Progenitor cell of endocrine pancreas (in vitro differentiated cells): ENCODE measurements at regions not wholly inside any gene's neighbourhood (a gene's known extent, or its start where the extent isn't known, plus 50 kb on each side); places are given as distances from the start of the nearest gene placed in this dataset.

Experiments
- DNase-seq: peaks from one replicate; pipeline ENCODE4 v3.0.0; 2021; ENCODE audit warnings: low spot score; ENCODE audit not compliant: unreplicated experiment
- H3K27ac Mint-ChIP-seq: 2 replicates; pipeline ENCODE4 v1.8.0; 2021; ENCODE audit warnings: mild to moderate bottlenecking, moderate library complexity, mixed read lengths
- H3K27me3 Mint-ChIP-seq: 2 replicates; pipeline ENCODE4 v1.8.0; 2021; ENCODE audit warnings: mixed read lengths
- H3K36me3 Mint-ChIP-seq: 2 replicates; pipeline ENCODE4 v1.8.0; 2022; ENCODE audit warnings: mixed read lengths; ENCODE audit not compliant: insufficient read depth
- H3K4me1 Mint-ChIP-seq: 2 replicates; pipeline ENCODE4 v1.8.0; 2021; ENCODE audit warnings: low read depth, mixed read lengths
- H3K4me3 Mint-ChIP-seq: 2 replicates; pipeline ENCODE4 v1.8.0; 2021; ENCODE audit warnings: low read depth, mild to moderate bottlenecking, moderate library complexity, mixed read lengths
- H3K9me3 Mint-ChIP-seq: 2 replicates; pipeline ENCODE4 v1.8.0; 2021; ENCODE audit warnings: low read depth, mixed read lengths
- TF ChIP-seq, protein P1 (sequence below): fragments of 200-600 bp; sonication (generic); IDR thresholded peaks from one replicate; pipeline ENCODE4 v1.5.0; 2021; ENCODE audit warnings: antibody characterized with exemption, mild to moderate bottlenecking; ENCODE audit not compliant: unreplicated experiment

DNA sequence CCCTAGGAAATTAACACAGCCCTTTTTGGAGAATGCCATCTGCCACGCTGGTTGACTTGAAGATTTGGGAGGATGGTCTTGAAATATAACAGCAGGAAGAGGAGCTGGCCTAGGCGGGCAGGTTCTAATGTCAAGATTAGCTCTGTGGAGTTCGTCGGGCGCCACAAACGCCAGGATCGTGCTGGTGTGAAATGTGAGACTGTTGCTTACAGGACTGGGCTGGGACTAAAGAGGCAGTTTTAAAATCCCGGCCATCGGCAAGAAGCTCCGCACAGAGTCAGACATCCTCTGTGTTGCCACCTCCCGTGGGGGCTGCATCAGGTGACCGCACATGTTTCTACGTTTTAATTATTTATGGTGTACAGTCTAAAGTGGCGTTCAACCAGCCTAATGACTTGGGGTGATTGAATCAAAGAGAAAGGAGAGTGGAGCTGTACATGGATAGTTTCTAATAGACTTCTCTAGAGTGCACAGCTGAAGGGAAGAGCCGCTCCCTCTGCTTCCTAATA is 99.4 kb upstream of the BCL11A start:
- Mint-ChIP-seq H3K4me1 (peaks cover 6% of the 10 kb centered on the region), H3K36me3 (no peaks in the 10 kb centered on the region), H3K9me3 (no peaks in the 10 kb centered on the region), H3K4me3 (no peak overlapping the region), H3K27me3 (peaks cover 16% of the 10 kb centered on the region), H3K27ac (no peak overlapping the region)
- TF ChIP-seq, protein P1, sequence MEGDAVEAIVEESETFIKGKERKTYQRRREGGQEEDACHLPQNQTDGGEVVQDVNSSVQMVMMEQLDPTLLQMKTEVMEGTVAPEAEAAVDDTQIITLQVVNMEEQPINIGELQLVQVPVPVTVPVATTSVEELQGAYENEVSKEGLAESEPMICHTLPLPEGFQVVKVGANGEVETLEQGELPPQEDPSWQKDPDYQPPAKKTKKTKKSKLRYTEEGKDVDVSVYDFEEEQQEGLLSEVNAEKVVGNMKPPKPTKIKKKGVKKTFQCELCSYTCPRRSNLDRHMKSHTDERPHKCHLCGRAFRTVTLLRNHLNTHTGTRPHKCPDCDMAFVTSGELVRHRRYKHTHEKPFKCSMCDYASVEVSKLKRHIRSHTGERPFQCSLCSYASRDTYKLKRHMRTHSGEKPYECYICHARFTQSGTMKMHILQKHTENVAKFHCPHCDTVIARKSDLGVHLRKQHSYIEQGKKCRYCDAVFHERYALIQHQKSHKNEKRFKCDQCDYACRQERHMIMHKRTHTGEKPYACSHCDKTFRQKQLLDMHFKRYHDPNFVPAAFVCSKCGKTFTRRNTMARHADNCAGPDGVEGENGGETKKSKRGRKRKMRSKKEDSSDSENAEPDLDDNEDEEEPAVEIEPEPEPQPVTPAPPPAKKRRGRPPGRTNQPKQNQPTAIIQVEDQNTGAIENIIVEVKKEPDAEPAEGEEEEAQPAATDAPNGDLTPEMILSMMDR: no peak
- DNase-seq: no peak

DNA sequence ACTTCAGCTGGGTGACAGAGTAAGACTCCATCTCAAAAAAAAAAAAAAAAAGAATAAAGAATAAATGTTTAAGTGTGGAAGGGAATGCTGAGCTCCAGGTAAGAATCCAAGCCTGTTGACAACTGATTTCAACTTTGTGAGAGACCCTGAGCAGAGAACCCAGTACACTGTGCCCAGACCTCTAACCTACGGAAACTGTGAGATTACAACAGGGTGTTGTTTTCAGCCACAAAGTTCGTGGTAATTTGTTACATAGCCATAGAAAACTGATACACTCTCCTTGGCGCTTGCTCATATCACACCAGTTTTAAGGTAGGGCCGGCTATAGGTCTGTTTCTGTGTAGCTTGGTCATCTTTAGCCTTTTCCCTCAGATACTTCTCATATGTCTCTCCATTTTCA is 98.4 kb upstream of the PAPOLG start:
- peaks cover 13% of the 10 kb centered on the region for H3K27me3 Mint-ChIP-seq
- peaks cover 4% of the 10 kb centered on the region for H3K9me3 Mint-ChIP-seq

DNA sequence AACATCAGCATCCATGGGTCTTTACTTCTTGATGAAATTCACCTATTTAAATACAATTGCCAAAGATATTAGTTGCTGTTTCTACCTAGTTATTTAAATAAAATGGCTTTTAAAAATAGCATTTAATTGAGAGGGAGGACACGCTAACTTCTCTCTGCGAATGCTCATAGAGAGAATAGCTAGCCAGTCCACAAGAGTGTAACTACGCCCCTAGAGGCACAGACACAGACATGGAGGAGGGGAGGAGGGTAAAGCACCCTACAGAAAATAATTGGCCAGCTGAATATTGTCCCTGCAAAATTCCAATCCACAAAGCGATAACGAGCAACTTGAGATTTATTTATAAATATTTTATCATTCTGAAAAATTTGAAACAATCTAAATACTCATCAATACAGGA is 97.0 kb upstream of the PAPOLG start:
- TF ChIP-seq, protein P1: no peak
- no peak for DNase-seq
- no peaks in the 10 kb centered on the region for H3K36me3 Mint-ChIP-seq
- no peak overlapping the region for H3K27ac Mint-ChIP-seq
- no peaks in the 10 kb centered on the region for H3K4me1 Mint-ChIP-seq
- no peak overlapping the region for H3K4me3 Mint-ChIP-seq
- peaks cover 10% of the 10 kb centered on the region for H3K9me3 Mint-ChIP-seq
- peaks cover 3% of the 10 kb centered on the region for H3K27me3 Mint-ChIP-seq

More for the DNA sequence above, 98.4 kb upstream of the PAPOLG start:
- H3K36me3 Mint-ChIP-seq: no peaks in the 10 kb centered on the region
- TF ChIP-seq, protein P1: no peak
- DNase-seq: no peak
- H3K4me1 Mint-ChIP-seq: no peaks in the 10 kb centered on the region
- no peak overlapping the region for H3K4me3 Mint-ChIP-seq
- H3K27ac Mint-ChIP-seq: no peak overlapping the region

DNA sequence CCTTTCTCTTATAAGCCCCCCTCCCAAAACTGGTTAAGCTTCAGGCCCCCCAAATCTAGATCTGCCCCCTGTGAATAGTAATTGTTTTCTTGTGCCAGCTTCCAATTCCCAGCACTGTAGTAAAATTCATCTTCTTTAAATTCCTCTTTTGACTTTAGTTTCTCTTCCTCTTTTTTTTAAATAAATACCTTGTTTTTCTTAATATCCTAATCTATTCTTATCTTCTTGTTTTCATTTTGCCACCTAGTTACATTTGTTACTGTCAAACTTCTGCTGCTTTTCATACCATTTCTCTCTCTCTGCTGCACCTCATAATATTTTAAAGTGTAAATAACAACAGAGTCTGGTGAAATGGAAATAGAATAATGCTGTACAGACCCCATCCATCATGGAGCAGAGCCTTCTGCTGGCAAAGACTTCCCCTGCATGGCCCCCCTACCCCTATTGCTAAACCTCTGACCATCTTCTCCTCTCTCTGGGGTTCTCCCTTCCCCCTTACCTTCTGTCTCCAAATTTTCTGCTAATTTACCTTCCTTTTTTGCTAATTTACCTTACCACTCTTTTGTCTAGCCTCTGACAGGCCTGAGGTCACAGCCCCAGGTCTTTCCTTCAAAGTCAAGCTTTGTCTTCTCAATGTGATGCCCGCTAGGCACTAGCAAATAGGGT is 94.9 kb upstream of the PAPOLG start:
- no peak overlapping the region for H3K4me3 Mint-ChIP-seq
- no peak for DNase-seq
- H3K36me3 Mint-ChIP-seq: no peaks in the 10 kb centered on the region
- peaks cover 15% of the 10 kb centered on the region for H3K9me3 Mint-ChIP-seq
- TF ChIP-seq, protein P1: no peak
- H3K27me3 Mint-ChIP-seq: peaks cover 3% of the 10 kb centered on the region
- no peaks in the 10 kb centered on the region for H3K4me1 Mint-ChIP-seq
- H3K27ac Mint-ChIP-seq: no peak overlapping the region

DNA sequence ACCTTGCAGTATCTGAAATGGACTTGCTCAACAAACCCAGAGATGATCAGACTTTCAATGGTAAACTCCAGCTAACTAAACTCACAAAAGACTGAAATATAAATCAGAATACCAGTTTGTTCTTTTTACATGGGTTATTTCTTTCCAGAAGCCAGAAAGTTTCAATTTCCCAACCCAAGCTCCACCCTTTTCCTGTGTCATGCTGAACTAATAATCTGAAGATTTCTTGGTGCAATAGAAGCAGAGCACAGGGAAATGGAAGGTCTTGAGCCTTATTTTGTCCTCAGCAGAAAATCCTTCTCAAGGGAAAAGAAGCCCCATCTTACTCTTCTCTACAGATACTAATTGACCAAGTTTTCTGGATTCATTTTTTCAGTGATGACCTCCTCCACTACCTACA is 93.3 kb upstream of the PAPOLG start:
- no peaks in the 10 kb centered on the region for H3K4me1 Mint-ChIP-seq
- no peaks in the 10 kb centered on the region for H3K36me3 Mint-ChIP-seq
- TF ChIP-seq, protein P1: no peak
- H3K27ac Mint-ChIP-seq: no peak overlapping the region
- H3K9me3 Mint-ChIP-seq: peaks cover 15% of the 10 kb centered on the region
- DNase-seq: no peak
- H3K4me3 Mint-ChIP-seq: no peak overlapping the region
- H3K27me3 Mint-ChIP-seq: peaks cover 3% of the 10 kb centered on the region
